Activated CD4-positive, CD25-positive, alpha-beta regulatory T cell treated with anti-CD3 and anti-CD28 coated beads, Interleukin-2, amount 50 U/mL, for 72 hours (primary cell): ENCODE measurements at regions not wholly inside any gene's neighbourhood (a gene's known extent, or its start where the extent isn't known, plus 50 kb on each side); places are given as distances from the start of the nearest gene placed in this dataset.
"Not testable (repeated sequence)": the region's sequence is repeated elsewhere in the genome, so short reads cannot be mapped to it uniquely, and the experiment has no call there.

Experiments
- DNase-seq: peaks from one replicate; pipeline ENCODE4 v3.0.0; 2021

GRCh38 chr9:41754403-41754802 lies 374.8 kb downstream of the CNTNAP3B start:
- not testable (repeated sequence) for DNase-seq

GRCh38 chr9:41741897-41742296 lies 387.3 kb downstream of the CNTNAP3B start:
- DNase-seq = not testable (repeated sequence)

- not testable (repeated sequence) for DNase-seq
Measured at GRCh38 chr9:41741173-41741572, 388.1 kb downstream of the CNTNAP3B start.

DNA sequence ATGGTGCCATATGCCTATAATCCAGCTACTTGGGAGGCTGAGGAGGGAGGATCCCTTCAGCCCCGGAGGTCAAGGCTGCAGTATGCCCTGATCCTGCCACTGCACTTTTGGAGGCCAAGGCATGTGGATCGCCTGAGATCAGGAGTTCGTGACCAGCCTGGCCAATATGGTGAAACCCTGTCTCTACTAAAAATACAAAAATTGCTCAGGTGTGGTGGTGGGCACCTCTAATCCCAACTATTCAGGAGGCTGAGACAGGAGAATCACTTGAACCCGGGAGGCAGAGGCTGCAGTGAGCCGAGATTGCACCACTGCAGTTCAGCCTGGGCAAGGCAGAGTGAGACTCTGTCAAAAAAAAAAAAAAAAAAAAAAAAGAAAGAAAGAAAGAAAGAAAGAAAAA lies 390.5 kb downstream of the CNTNAP3B start:
- DNase-seq = not testable (repeated sequence)

DNA sequence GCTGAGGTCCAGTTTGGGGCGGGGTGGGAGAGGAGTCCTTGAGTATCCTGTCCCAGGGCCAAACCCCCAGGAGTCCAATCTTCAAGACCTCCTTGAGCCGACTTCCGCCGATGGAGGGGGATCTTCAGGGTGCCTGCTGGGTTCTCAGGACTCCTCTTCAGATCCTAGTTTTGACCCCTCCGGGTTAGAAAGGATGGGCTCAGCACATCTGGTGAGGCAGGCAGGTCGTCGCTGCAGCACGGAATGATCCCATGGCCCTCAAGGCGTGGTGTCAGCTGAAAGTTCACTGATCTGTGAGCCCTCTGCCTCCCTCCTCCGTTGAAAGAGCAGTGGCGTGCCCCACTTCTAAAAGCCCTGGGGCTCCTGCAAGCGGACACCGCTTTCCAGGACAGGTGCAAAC lies 430.0 kb downstream of the CNTNAP3B start:
- not testable (repeated sequence) for DNase-seq

DNA sequence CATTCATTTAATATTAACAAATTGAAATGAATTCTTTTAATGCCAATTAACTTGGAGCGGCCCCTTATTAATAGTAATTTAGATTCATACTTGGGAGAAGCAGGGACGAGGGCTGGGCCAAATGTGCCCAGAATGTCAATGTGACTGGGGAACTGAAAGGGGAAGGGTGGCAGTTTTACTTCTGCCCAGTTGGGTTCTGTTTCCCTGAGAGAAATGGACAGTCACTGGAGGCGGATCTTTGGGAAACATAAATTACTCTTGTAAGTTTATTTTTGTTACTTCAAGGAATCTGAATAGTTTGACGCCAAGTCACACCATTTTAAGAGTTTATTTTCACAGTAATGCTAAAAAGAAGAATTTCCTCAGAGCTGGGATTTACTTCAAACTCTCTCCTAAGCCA lies 432.1 kb downstream of the CNTNAP3B start:
- not testable (repeated sequence) for DNase-seq

GRCh38 chr9:41679312-41679711 lies 449.9 kb downstream of the CNTNAP3B start:
- not testable (repeated sequence) for DNase-seq

GRCh38 chr9:41663497-41664036 lies 465.7 kb downstream of the CNTNAP3B start:
- DNase-seq = not testable (repeated sequence)

GRCh38 chr9:41658706-41659105 lies 469.6 kb upstream of the ZNG1F start:
- not testable (repeated sequence) for DNase-seq

DNA sequence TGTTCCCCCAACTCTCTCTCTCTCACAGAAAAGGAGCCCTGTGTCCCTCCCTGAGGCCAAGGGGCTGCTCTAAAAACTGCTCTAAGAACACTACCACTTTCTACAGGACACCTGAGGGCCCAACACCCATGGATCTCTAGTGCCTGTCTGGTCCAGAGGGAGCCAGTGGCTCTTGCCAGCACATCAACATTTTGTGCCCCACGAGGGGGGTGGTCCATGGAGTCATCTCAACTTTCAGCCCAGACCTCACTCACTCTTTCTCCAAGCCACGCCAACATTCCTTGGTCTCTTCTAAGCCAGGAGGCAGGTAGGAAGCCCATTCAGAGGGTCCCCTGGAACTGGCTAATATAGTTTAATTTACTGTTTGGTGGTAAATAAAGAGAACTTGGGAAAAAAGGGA lies 469.0 kb upstream of the ZNG1F start:
- DNase-seq = not testable (repeated sequence)

- DNase-seq = not testable (repeated sequence)
Measured at GRCh38 chr9:41657141-41657540, 468.0 kb upstream of the ZNG1F start.

DNA sequence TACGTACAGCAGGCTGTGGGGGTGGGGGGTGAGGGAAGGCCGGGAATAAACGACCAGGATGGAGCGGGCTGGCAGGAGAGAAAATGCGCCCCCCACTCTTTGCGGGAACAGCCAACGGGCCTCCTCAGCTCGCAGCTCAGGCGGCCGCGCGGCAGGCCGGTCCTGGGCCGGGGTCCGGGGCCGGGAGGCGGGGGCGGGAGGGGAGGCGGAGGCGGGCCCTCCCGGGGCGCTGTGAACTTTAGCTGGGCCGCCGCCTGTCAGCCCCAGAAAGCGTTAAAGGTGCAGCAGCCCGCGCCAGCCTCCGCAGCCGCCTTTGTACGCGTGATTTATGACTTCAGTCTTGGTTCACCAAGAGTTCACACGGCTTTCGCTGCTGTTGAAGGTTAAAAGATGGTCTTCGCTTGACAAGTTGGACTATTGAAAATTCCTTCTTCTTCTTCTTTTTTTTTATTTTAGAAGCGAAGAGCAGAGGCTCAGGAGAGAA lies 466.0 kb upstream of the ZNG1F start:
- DNase-seq = not testable (repeated sequence)

GRCh38 chr9:41654349-41654748 lies 465.2 kb upstream of the ZNG1F start:
- not testable (repeated sequence) for DNase-seq

- DNase-seq = not testable (repeated sequence)
Measured at GRCh38 chr9:41653560-41654340, 464.6 kb upstream of the ZNG1F start.

DNA sequence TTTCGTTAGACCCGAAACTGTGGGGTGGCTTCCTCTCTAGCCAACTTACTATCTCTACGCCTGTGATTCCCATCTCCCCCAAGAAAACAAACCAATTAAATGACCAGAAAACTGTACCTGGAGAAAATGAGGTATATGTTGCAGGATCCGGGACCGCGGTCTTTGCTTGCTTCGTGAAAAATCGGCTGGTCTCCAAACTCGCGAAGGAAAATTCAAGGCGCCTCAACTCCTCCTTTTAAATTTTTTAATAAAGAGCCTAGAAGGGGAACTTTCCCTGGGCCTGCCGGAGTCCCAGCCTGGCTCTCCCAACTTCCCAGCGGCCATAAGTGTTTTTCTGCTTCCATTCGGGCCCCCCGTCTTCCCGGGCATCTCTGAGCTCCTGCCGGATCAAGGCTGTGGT lies 463.7 kb upstream of the ZNG1F start:
- not testable (repeated sequence) for DNase-seq

- not testable (repeated sequence) for DNase-seq
Measured at GRCh38 chr9:41652100-41652713, 463.1 kb upstream of the ZNG1F start.

GRCh38 chr9:41650086-41650485 lies 461.0 kb upstream of the ZNG1F start:
- not testable (repeated sequence) for DNase-seq

DNA sequence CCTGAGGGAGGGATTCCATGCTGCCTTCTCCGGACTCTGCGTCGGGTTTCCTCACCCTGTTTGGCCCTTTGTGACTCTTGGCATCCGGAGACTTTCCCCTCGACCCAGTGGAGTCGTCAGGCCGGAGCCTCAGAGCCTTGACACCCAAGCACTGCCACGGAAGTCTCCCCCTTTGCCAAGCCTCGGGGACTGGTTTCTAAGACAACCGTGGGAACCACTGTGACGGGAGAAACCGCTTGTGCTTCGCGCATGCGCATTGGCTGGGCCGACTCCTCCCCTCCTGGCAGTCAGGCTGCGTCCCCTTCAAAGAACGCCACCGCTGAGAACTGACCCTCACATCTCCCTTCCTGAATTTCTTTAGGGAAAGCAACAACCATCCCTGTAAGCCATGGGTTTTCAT lies 459.4 kb upstream of the ZNG1F start:
- peak; percentile 31 for DNase-seq

DNA sequence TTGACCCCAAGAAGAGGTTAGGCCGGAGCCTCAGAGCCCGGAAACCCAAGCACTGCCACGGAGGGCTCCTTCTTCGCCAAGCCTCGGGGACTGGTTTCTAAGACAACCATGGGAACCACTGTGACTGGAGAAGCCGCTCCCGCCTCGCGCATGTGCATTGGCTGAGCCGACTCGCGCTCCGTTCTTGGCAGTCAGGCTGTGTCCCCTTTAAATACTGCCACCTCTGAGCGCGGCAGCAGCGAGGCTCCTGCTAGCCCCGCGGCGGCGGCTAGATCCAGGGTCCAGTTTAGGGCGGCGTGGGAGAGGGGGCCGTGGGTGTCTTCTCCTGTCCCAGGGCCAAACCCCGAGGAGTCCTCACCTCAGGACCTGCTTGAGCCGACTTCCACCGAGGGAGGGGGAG lies 457.1 kb upstream of the ZNG1F start:
- not testable (repeated sequence) for DNase-seq

DNA sequence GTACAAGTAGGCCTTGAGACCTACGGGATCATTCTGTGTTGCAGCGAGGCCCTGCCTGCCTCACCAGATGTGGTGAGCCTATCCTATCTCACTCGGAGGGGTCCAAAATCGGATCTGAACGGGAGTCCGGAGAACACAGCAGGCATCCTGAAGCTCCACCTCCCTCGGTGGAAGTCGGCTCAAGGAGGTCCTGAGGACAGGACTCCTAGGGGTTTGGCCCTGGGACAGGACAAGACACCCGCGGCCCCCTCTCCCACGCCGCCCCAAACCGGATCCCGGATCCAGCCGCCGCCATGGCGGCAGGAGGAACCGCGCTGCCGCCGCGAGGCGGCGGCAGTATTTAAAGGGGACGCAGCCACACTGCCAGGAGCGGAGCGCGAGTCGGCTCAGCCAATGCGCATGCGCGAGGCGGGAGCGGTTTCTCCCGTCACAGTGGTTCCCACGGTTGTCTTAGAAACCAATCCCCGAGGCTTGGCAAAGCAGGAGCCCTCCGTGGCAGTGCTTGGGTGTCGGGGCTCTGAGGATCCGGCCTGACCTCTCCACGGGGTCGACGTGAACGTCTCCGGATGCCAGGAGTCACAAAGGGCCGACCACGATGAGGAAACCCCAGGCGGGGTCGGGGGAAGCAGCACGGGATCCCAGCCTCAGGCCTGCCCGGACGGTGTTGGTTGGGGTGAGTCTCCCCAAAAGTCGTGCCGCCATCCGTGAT lies 454.6 kb upstream of the ZNG1F start:
- DNase-seq = peak; percentile 52

DNA sequence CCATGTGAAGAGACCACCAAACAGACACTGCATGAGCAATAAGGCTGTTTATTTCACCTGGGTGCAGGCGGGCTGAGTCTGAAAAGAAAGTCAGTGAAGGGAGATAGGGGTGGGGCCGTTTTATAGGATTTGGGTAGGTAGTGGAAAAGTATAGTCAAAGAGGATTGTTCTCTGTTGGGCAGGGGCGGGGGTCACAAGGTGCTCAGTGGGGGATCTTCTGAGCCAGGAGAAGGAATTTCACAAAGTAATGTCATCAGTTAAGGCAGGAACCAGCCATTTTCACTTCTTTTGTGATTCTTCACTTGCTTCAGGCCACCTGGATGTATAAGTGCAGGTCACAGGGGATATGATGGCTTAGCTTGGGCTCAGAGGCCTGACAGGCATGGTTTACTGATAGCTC lies 444.6 kb upstream of the ZNG1F start:
- not testable (repeated sequence) for DNase-seq

DNA sequence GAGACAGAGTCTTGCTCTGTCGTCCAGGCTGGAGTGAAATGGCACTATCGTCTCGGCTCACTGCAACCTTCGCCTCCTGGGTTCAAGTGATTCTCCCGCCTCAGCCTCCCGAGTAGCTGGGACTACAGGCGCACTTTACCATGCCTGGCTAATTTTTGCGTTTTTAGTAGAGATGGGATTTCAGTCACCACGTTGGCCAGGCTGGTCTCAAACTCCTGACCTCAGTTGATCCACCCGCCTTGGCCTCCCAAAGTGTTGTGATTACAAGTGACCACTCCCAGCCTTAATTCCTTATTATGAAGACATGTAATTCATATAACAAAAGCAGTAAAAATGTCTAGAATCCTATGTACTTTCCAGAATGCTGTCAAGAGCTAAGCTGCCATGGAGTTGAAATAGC lies 434.5 kb upstream of the ZNG1F start:
- DNase-seq = not testable (repeated sequence)

GRCh38 chr9:41619254-41619653 lies 430.1 kb upstream of the ZNG1F start:
- not testable (repeated sequence) for DNase-seq
